CD1c-positive myeloid dendritic cell (primary cell): ENCODE measurements at regions not wholly inside any gene's neighbourhood (a gene's known extent, or its start where the extent isn't known, plus 50 kb on each side); places are given as distances from the start of the nearest gene placed in this dataset.

Experiments
- DNase-seq: peaks from one replicate; pipeline ENCODE4 v3.0.0-alpha.2; 2016; ENCODE audit errors: extremely low spot score

- peak; percentile 87 for DNase-seq
Measured at GRCh38 chr3:72593881-72594397, 254.3 kb downstream of the SHQ1 start.

GRCh38 chr3:72591522-72592421 lies 256.5 kb downstream of the SHQ1 start:
- peak; percentile 23 for DNase-seq

- no peak for DNase-seq
Measured at GRCh38 chr3:72590732-72591221, 257.5 kb downstream of the SHQ1 start.

- no peak for DNase-seq
Measured at GRCh38 chr3:72587282-72587681, 261.0 kb downstream of the SHQ1 start.

GRCh38 chr3:72586694-72587093 lies 261.6 kb downstream of the SHQ1 start:
- DNase-seq, result no peak

- DNase-seq, result no peak
Measured at GRCh38 chr3:72585966-72586365, 262.3 kb downstream of the SHQ1 start.

GRCh38 chr3:72584262-72584661 lies 264.0 kb downstream of the SHQ1 start:
- DNase-seq, result peak; percentile 30

GRCh38 chr3:72582963-72583362 lies 265.3 kb downstream of the SHQ1 start:
- DNase-seq, result no peak

GRCh38 chr3:72582211-72582878 lies 265.9 kb downstream of the SHQ1 start:
- no peak for DNase-seq

GRCh38 chr3:72580900-72581299 lies 267.3 kb downstream of the SHQ1 start:
- DNase-seq, result no peak

- DNase-seq, result no peak
Measured at GRCh38 chr3:72580246-72580756, 267.9 kb downstream of the SHQ1 start.

GRCh38 chr3:72579581-72580245 lies 268.5 kb downstream of the SHQ1 start:
- no peak for DNase-seq

GRCh38 chr3:72579191-72579580 lies 269.1 kb downstream of the SHQ1 start:
- no peak for DNase-seq

- no peak for DNase-seq
Measured at GRCh38 chr3:72577190-72577589, 271.1 kb downstream of the SHQ1 start.

GRCh38 chr3:72576563-72576962 lies 271.7 kb downstream of the SHQ1 start:
- no peak for DNase-seq

- DNase-seq, result no peak
Measured at GRCh38 chr3:72574144-72574543, 274.1 kb downstream of the SHQ1 start.

- DNase-seq, result no peak
Measured at GRCh38 chr3:72573051-72573450, 275.2 kb downstream of the SHQ1 start.

GRCh38 chr3:72572489-72573007 lies 275.7 kb downstream of the SHQ1 start:
- DNase-seq, result no peak

- no peak for DNase-seq
Measured at GRCh38 chr3:72571638-72572114, 276.6 kb downstream of the SHQ1 start.

- no peak for DNase-seq
Measured at GRCh38 chr3:72571052-72571451, 277.2 kb downstream of the SHQ1 start.

- DNase-seq, result no peak
Measured at GRCh38 chr3:72569754-72570440, 278.3 kb downstream of the SHQ1 start.
